HG03097 (cell line): ENCODE measurements at regions not wholly inside any gene's neighbourhood (a gene's known extent, or its start where the extent isn't known, plus 50 kb on each side); places are given as distances from the start of the nearest gene placed in this dataset.

Source experiments
- ATAC-seq: cut with Tn5 transposase; IDR thresholded peaks from one replicate; pipeline ENCODE4 v1.9.1; 2021; ENCODE audit not compliant: unreplicated experiment, low FRiP score

DNA sequence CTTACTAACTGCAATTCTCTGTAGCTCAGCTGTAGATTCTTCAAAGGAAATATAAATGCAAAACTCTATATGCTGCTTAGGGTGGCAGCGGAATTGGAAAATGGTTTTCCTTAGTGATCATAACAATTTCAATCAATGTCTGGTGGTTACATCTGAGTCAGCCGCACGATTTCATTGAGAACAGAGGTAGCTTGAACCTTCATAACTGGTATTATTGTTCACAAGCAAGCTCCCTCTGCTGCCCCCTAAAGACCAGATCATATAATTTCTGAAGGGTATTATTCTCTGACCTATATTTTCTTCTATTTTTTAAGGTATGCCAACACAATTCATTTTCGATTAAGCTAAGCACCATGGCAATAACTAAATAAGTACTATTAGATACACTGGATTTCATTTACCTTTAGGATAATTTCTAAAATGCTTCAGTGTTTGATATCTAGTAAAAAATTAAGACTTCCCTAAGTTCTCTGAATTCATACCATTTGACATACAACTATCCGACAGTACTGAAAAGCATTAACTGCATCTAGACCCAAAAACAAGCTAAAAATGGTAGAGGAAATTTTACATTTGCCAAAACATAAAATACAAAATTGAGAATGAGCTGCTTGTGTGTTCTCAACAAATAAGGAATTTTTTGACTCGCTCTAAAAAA, 181.1 kb upstream of the SPEF2 start:
- no peak for ATAC-seq

DNA sequence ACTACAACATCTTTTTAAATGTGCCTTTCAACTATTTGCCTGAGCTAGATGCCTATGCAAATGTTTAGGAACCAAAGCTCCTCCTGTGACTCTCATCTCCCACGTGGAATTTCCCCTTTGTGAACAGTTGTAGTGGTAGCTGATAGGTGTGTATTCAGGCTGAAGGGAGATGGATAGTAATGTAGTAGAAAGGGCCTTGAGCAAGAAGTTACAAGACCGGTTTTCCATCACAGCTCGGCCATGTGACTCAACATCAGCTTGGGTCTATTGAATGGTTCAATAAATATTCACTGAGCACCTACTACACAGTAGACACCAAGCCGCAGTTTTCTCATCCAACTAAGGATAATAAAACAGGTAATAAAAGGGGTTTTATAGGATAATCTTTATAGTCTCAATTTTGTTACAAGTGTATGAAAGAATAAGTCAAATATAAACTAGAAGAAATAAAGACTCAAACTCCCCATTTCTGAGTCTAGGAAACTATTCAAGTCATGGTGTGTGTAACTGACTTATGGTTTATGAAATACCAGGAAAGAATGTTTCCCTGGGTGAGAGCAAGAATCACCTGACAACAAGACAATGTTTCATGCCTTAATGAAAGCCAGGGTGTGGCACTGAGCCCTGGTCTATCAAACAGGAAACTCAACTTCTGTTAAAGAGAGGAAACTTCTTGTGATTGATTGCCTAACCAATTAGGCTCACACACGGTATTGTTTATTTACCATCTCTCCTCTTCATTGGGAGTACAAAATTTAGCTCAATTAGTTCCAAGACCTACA, 187.1 kb upstream of the SPEF2 start:
- ATAC-seq = no peak

DNA sequence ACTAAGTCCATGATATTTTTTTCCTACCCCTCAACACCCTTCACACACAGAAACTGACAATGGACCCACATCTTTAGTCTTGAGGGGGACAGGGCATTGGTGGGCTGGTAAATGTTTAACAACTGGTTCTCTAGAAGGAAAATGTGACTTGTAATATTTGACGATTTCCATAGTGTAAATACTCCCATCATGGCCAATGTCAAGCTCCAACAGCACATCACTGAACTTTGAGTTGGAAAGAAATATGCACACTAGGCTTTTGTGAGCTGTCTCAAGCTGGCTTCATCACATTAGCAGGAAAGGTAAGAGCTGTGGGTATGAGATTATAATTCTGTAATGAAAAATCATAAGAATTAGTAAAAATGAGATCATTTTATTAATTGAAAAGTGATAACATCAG, 189.9 kb upstream of the PRLR start:
- ATAC-seq = no peak

DNA sequence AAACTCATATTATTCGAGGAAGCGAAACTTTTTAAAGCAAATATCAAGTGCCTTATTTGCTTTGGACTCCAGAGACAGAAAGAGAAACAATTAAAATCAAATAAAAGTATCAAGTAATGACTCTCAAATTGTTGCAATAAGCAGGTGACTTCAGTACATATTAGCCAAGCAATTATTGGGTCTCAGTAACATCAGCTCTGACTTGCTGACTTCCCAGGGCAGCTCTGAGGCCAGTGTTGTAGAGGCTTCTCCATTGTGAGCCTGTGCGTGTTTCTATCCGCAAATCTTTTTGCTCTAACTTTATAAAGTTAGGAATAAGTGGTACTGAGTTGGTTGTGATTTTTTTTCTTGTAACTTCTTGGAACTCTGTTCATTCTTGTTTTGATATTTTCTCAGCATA, 186.8 kb upstream of the PRLR start:
- no peak for ATAC-seq

DNA sequence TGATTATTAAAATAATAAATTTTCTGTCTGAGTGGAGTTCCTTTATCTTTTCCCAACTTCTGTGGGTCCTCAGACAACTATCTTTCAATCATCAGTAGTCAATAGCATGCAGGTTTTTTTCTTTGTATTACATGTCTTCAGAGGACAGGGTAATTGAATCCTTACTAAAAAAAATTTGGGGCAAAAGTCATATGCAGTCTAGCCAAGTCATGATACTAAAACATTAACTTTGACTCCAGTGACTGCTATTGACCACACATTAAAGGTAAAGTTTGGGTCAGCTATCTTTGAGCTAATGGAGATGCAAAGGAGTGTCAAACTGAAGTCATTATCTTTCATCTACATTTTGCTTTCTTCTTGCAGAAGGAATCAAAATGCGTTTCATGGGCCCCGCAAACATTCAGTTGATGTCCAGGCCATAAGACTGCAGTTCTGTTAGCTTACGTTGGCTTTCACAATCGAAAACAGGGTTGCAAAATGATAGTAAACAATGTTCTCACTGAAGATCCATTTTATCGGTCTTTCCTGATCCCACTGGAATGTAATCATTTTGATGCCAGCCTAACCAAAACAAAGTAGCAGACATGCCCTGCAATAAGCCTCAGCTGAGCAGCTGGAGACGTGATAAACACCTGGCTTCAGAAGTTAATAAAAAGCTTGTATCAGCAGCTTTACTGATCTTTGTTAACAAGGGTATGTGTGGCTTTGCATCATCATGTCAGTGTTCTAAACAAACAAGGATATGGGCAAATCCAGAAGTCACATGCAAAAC, 186.1 kb upstream of the PRLR start:
- no peak for ATAC-seq

DNA sequence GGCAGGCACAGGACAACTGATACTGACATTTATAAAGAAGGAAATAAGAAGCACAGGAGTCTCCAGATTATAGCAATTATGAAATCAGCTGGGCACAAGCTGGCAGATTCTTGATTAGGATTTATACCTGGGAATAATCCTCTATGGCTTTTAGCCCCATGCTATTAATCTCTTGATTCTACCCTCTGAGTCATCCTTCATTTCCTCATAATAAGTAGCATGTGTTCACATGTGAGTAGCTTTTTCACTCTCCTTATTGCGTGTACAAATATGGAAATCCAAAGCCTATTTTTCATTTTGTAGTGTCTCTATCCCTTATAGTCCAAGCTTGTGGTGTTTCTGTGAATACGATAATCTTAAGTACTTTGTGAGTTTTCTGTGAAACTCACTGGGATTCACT, 185.0 kb upstream of the PRLR start:
- no peak for ATAC-seq

DNA sequence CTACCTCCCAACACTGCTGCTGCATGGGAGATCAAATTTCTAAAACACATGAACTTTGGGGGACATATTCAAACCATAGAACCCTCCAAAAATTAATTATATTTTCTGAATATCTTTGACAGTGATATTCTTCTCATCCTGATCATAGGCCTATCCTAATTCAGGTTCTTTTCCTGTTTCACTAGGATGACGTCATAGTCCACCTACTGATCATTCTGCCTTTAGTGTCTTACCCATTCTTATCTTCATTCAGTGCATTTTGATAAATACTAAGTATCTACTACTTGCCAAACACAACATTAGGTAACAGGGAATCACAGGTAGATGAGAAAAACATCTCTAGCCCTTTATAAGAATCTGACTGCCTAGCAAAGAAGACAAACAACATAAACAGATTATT, 179.1 kb upstream of the PRLR start:
- no peak for ATAC-seq

DNA sequence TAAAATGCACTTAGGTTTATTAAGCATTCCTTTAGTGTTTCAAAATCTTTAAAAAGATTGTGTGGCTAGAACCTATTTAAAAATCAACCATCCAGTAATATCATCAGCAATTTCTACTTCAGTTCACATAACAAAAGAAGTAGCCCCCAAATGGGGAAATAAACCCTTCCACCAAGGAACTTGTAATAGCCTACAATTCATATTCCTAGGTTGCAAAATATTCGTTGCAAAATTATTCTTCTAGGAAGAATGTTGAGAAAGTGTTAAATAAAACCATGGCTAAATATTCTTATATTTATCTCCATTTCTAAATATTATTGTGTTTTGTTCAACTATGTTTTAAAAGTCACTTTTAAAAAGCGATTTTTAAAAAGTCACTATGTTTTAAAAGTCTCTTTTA, 177.9 kb upstream of the PRLR start:
- no peak for ATAC-seq

DNA sequence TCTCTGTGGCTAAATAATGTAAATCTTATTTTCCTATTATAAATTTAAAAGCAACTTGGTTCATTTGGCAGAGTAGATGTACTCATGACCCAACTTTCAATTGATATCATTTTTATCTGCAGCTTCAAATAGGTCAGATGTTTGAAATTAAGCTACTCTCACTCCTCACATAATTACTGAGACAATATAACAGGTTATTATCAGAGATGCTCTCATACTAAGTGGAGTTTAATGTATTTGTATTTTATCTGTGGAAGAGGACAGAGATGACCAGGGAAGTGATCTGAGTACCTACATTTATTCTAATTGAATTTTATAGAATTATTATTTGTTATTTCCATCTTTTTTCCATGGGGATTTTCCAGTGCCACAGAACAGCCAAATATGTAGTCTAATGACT, 177.4 kb upstream of the PRLR start:
- no peak for ATAC-seq

DNA sequence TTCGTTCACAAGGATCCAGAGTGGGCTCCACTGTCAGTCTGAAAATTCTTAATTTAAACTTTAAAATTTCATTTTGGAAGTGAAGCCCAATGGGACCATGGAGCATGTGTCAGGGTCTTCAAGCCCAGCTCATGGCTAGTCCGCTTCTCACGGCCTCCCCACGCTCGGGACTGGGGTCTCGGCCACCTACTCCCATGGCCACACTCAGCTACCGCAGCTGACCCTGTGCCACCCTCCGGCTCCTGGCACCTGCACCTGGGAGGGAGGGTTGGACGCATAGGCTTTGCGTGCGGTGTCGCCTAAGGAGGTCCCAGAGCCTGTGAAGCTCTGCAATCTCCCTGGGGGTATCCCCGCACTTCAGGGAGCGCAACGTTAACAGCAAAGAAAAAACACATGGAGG, 175.7 kb upstream of the PRLR start:
- no peak for ATAC-seq

DNA sequence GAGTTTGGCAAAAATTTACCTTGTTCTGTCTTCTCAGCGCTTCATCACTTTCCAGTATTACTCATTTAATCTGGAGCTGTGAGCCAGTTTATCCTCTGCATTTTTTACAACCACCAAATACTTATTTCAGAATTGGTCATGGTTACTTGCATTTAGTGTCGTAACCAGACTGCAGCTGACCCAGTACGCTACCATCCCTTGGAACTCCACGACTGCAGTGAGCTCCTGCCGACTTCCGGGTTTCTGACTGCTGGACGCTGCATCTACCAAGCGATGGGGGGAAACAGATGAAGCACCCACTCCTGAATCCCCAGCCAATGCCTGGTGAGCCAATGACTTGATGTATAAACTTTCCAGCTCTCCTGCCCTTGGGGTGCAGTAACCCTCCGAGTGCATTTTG, 174.4 kb upstream of the PRLR start:
- ATAC-seq = no peak

DNA sequence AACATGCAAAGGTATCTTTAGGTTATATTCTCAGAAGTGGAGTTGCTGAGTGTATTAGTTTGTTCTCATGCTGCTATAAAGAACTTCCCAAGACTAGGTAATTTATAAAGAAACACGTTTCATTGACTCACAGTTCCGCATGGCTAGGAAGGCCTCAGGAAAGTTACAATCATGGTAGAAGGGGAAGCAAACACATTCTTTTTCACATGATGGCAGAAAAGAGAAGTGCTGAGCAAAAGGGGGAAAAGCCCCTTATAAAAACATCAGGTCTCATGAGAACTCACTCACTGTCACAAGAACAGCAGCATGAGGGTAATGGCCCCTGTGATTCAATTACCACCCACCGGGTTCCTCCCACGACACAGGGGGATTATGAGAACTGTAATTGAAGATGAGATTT, 163.6 kb upstream of the PRLR start:
- ATAC-seq = no peak

DNA sequence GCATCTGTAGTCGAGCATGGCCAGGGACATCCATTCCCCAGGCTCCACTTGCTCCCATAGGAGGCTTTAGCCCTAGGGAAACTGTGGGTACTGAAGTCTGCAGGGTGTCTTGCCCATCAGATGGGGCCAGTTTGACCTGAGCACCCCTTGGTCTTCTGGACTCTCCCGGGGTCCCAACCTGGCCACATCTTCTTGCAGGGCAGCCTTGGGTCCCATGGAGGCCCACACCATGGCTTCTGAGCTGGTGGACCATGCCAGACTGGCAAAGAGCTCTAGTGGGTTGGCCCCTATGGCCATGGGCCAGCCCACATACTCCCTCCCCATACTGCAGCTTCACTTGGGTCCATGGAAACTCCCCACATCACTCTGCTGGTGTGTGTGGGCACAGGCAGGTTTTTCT, 154.4 kb upstream of the PRLR start:
- ATAC-seq = no peak

DNA sequence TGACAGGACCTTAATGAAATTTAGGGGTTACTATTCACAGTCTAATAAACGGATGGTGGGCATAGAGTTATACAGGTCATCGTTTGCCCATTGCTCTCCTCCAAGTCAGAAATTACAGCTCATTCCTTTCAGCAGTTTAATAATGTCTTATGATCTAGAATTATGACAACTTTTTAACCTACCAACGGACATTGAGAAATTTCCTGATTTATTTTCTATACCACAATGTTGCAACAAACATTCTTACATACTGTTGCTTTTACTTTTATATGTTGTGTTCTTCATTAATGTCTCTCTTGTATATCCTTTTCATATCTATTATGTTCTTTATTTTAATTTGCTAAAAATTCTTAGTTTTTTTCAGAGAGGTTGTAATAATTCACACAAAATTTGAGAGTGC, 152.8 kb upstream of the PRLR start:
- no peak for ATAC-seq

DNA sequence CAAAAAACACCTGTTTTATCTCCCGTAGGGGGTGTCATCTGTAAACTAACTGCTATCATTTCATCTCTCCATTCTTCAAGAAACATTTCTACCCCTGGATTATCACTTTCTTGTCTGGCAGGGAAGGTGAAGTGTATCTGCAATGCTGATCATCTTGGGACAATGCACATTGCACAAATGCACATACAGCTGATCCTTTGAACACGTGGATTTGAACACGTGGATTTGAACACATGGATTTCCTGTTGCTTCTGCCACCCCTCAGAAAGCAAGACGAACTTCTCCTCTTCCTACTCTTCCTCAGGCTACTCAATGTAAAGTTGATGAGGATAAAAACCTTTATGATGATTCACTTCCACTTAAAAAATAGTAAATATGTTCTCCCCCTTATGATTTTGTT, 147.4 kb upstream of the PRLR start:
- no peak for ATAC-seq

DNA sequence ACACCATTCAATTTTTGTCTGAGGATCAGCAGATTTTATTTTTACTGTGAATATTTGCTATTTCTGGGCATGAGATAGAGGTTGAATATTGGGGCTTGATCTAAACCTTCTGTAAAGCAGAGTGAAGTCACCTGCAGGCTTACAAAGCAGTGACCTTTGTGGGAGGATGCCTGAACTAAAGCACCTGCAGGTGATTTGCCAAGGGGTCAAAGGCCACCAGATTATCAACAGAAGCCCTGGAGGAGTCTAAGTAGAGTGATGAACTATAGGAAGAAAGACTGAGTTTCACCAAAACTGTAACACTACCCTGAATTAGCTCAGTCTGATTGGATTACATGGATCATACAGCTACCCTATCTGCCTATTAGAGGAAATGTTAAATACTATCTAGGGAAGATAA, 144.3 kb upstream of the PRLR start:
- no peak for ATAC-seq

DNA sequence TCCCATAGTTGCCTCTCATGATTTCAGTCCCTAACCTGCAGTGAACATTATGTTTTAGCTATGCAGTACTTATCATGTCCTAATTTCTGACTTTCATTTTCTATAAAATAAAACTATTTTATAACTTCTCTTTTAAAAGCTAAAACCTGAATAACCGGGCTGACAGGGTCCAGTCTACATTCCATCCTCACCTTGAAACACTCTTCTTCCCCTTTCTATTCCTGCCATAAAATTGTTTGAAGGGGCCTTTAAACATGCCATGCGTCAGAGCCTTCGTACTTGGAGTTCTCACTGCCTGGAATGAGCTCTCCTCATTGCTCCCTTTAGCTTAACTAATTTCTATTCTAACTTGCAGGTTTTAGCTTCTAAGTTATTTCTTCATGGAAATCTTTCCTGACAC, 143.0 kb upstream of the PRLR start:
- no peak for ATAC-seq

DNA sequence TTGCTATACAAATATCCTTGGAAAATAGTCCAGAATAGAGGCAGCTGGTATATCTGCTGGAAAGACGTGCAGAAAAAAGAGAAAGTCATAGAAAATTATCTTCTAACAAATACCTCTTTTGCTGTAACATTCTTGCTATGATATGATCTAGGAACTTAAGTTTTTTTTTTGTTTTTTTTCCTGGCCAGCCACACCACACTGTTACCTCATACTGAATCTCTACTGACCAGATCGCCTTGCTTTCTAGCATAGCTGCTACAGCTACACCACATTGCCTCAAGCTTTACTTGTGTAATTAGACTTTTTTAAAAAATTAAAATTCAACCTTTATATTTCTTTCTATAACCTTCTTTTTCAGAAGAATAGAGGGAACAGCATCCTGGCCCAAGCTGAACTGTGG, 142.2 kb upstream of the PRLR start:
- no peak for ATAC-seq

DNA sequence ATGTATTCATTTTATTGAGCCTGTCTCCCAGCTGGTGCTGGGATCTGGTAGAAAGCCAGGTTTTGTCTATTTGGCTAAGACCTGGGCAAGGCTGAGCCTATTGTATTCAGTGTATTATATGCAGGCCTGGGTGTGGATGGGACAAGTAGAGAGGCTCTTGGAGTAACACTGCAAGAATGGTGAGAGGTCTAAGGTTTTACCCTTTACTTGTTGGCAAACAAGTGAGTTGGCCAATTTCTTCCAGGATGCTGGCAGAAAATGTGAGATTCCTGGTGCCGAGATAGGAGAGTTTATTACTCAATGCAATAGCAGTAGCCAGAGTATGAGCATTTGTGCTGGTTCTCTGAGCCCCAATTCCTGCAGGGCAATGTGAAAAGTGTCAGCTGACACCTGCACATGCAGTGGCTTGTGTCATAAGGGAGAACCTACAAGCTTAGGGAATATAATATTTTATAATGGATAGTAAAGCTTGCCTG, 141.7 kb upstream of the PRLR start:
- ATAC-seq = no peak

DNA sequence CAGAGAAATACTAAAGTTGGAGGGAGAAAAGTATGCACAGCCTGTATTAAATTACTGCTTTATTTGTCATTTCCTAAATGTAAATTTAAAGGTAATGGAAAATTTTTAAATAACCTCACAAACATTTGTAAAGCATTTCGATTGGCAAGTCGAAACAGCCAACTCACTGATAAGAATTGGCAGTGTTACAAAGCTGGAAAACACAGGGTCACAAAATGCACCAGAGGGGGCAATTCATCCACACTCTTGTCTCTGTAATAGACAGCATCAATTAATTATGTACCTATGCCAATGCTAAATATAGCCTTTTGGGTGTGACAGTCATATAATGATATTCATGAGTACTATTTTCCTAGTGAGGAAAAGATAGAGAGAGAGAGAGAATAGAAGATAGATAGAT, 140.6 kb upstream of the PRLR start:
- ATAC-seq = no peak

DNA sequence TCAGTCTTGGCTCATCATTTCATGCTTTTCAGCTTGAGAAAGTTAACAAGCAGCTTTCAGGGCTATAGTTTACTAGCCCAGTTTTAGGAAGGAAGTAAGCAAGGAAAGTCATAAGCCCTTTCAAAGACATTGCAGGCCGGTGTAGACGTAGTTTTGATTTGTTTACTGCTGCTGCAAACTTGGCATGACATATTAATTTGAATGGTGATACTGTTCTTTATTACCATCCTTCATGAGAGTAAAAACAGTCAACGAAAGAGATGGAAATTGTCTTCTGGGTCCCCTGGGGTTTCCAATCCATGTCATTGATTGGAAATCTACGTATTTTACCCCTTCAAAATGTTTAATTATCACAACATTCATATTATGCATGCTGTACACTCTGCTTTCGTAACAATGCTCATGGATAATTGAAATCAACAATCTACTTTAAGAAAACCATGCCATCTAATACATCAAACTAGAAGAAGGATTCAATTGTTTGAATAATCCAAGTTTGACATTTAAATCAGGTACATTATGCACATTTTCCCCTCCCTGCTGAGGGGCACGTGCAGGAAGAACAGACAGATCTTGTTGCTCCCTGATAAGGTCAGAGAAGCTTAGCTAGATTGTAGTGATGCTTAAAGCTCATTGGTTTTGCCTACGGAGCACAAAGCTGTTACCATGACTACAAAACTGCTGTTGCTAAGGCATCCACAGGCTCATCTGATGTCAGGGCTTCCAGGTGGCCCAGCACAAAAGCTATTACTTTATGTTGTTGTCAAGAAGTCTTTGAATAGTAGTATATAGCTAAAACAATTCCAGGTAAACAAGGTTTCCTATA, 139.9 kb upstream of the PRLR start:
- no peak for ATAC-seq
